ENCODE measurements at regions not wholly inside any gene's neighbourhood (a gene's known extent, or its start where the extent isn't known, plus 50 kb on each side); places are given as distances from the start of the nearest gene placed in this dataset.

GRCh38 chr1:221169447-221169889 lies 290.2 kb downstream of the HLX start:
- TF ChIP-seq, protein P1, sequence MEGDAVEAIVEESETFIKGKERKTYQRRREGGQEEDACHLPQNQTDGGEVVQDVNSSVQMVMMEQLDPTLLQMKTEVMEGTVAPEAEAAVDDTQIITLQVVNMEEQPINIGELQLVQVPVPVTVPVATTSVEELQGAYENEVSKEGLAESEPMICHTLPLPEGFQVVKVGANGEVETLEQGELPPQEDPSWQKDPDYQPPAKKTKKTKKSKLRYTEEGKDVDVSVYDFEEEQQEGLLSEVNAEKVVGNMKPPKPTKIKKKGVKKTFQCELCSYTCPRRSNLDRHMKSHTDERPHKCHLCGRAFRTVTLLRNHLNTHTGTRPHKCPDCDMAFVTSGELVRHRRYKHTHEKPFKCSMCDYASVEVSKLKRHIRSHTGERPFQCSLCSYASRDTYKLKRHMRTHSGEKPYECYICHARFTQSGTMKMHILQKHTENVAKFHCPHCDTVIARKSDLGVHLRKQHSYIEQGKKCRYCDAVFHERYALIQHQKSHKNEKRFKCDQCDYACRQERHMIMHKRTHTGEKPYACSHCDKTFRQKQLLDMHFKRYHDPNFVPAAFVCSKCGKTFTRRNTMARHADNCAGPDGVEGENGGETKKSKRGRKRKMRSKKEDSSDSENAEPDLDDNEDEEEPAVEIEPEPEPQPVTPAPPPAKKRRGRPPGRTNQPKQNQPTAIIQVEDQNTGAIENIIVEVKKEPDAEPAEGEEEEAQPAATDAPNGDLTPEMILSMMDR (conservative IDR thresholded peaks at IDR 0.05; ENCODE audit: low read length) = no peak
- no peak for TF ChIP-seq EZH2phosphoT487 (IDR thresholded peaks at IDR 0.05; ENCODE audit: borderline replicate concordance, low read depth, low read length)
